ENCODE measurements at regions not wholly inside any gene's neighbourhood (a gene's known extent, or its start where the extent isn't known, plus 50 kb on each side); places are given as distances from the start of the nearest gene placed in this dataset.

DNA sequence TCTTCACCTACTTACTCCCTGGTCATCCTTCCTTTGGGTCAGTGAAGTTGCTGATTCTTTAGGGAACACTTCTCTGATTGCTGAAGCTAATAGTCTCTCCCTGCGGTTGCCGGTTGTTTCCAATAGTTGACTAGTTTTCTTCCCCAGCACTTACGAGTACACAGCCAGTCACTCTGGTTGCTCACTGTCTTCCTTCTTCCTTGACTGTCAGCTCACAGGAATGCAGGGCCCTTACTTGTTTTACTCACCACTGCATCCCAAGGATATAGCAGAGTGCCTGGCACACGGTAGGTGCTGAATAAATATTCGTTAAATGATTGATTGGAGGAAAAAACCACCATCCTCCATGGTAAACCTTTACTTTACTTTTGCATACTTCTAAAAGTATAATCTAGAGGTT, 345.0 kb downstream of the QKI start:
- Histone ChIP-seq H3K36me3 (replicated peaks; ENCODE audit: low read depth, low read length) (peaks cover 18% of the 10 kb centered on the region), H2AFZ (ENCODE audit: low read depth, low read length) (no peak overlapping the region), H3K9me3 (ENCODE audit: insufficient read depth, low read length) (peaks cover 18% of the 10 kb centered on the region; the same call in 1 of the 2 replicates), H3K27me3 (ENCODE audit: low read depth, low read length) (no peaks in the 10 kb centered on the region), H3K9ac (ENCODE audit: low read length) (no peak overlapping the region), H3K4me2 (ENCODE audit: low read length) (no peak overlapping the region), H3K27ac (ENCODE audit: low read length) (no peak overlapping the region), H4K20me1 (ENCODE audit: insufficient read depth, low read length) (no peaks in the 10 kb centered on the region), H3K4me3 (ENCODE audit: low read length) (no peak overlapping the region), H3K4me1 (ENCODE audit: low read length) (peaks cover 26% of the 10 kb centered on the region), H3K79me2 (ENCODE audit: low read length) (no peaks in the 10 kb centered on the region)
- no peak for TF ChIP-seq EZH2phosphoT487 (IDR thresholded peaks at IDR 0.05; ENCODE audit: low read depth)
- TF ChIP-seq, protein P1, sequence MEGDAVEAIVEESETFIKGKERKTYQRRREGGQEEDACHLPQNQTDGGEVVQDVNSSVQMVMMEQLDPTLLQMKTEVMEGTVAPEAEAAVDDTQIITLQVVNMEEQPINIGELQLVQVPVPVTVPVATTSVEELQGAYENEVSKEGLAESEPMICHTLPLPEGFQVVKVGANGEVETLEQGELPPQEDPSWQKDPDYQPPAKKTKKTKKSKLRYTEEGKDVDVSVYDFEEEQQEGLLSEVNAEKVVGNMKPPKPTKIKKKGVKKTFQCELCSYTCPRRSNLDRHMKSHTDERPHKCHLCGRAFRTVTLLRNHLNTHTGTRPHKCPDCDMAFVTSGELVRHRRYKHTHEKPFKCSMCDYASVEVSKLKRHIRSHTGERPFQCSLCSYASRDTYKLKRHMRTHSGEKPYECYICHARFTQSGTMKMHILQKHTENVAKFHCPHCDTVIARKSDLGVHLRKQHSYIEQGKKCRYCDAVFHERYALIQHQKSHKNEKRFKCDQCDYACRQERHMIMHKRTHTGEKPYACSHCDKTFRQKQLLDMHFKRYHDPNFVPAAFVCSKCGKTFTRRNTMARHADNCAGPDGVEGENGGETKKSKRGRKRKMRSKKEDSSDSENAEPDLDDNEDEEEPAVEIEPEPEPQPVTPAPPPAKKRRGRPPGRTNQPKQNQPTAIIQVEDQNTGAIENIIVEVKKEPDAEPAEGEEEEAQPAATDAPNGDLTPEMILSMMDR (IDR thresholded peaks at IDR 0.05; ENCODE audit: low read depth, low read length): no peak

DNA sequence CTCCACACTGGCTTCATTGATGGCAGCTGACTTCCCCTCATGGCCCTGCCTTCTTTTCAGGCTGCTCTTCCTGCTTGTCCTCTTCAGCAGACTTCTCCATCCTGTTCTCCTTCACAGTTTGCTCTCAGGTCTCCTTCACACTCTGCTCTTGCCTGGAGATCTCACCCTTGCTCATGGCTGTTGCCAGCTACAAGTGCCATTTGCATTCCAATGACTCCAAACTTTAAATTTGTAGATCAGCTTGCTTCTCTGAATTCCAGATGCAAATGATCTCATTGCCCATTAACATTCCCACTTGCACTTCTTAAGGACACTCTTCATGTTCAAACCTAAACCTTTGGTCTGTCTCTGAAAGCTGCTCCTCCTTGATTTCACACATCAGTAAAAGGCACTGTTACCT, 343.0 kb downstream of the QKI start:
- Histone ChIP-seq H4K20me1 (ENCODE audit: insufficient read depth, low read length) (no peaks in the 10 kb centered on the region), H3K79me2 (ENCODE audit: low read length) (no peaks in the 10 kb centered on the region), H3K4me3 (ENCODE audit: low read length) (no peak overlapping the region), H3K4me2 (ENCODE audit: low read length) (no peak overlapping the region), H3K27me3 (ENCODE audit: low read depth, low read length) (no peaks in the 10 kb centered on the region), H2AFZ (ENCODE audit: low read depth, low read length) (no peak overlapping the region), H3K4me1 (ENCODE audit: low read length) (peaks cover 32% of the 10 kb centered on the region), H3K27ac (ENCODE audit: low read length) (no peak overlapping the region), H3K36me3 (replicated peaks; ENCODE audit: low read depth, low read length) (peaks cover 18% of the 10 kb centered on the region), H3K9me3 (ENCODE audit: insufficient read depth, low read length) (peaks cover 18% of the 10 kb centered on the region; the same call in 1 of the 2 replicates), H3K9ac (ENCODE audit: low read length) (no peak overlapping the region)
- TF ChIP-seq EZH2phosphoT487 (IDR thresholded peaks at IDR 0.05; ENCODE audit: low read depth): no peak

DNA sequence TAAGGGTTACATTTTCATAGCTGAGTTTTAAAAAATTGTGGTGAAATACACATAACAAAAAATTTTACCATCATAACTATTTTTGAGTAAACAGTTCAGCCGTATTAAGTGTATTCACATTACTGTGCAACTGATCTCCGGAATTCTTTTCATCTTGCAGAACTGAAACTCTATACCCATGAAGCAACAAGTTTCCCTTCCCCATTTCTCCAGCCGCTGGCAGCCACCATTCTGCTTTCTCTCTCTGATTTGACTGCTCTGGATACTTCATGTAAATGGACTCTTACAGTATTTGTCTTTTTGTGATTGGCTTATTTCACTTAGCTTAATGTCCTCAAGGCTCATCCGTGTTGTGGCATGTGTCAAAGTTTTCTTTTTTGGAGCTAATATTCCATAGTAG, 341.6 kb downstream of the QKI start:
- no peak for TF ChIP-seq EZH2phosphoT487 (IDR thresholded peaks at IDR 0.05; ENCODE audit: low read depth)
- TF ChIP-seq, protein P1 (IDR thresholded peaks at IDR 0.05; ENCODE audit: low read depth, low read length): no peak
- H3K79me2 ChIP-seq (ENCODE audit: low read length): no peaks in the 10 kb centered on the region
- no peaks in the 10 kb centered on the region for H3K27me3 ChIP-seq (ENCODE audit: low read depth, low read length)
- no peak overlapping the region for H2AFZ ChIP-seq (ENCODE audit: low read depth, low read length)
- H3K4me1 ChIP-seq (ENCODE audit: low read length): peaks cover 32% of the 10 kb centered on the region
- peak overlapping the region; percentile 33 for H3K4me3 ChIP-seq (ENCODE audit: low read length)
- peak overlapping the region; percentile 61 for H3K4me2 ChIP-seq (ENCODE audit: low read length)
- peaks cover 18% of the 10 kb centered on the region for H3K36me3 ChIP-seq (replicated peaks; ENCODE audit: low read depth, low read length)
- H3K27ac ChIP-seq (ENCODE audit: low read length): peak overlapping the region; percentile 71
- peaks cover 18% of the 10 kb centered on the region; the same call in 1 of the 2 replicates for H3K9me3 ChIP-seq (ENCODE audit: insufficient read depth, low read length)
- peak overlapping the region; percentile 24; the same call in 1 of the 2 replicates for H3K9ac ChIP-seq (ENCODE audit: low read length)
- H4K20me1 ChIP-seq (ENCODE audit: insufficient read depth, low read length): no peaks in the 10 kb centered on the region

DNA sequence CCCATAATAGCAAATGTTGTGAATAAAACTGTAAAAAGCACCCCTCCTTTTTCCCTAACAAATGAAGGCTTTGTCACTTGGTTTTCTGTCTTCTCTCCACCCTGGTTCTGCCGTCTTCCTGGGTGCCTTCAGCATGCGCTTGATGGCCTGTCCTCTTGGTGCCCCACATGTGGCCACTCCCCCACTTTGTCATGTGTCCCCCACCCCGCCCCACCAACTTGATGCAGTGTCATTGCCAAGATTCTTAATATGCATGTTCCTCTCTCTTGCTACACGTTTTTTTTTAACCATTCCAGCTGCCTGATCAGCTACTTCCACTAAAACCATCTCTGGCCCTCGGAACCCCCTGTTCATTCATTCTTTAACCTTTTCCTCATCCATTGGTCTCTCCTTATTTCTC, 340.3 kb downstream of the QKI start:
- no peaks in the 10 kb centered on the region for H4K20me1 ChIP-seq (ENCODE audit: insufficient read depth, low read length)
- peaks cover 18% of the 10 kb centered on the region; the same call in 1 of the 2 replicates for H3K9me3 ChIP-seq (ENCODE audit: insufficient read depth, low read length)
- no peak overlapping the region for H3K27ac ChIP-seq (ENCODE audit: low read length)
- H3K9ac ChIP-seq (ENCODE audit: low read length): no peak overlapping the region
- no peak for TF ChIP-seq EZH2phosphoT487 (IDR thresholded peaks at IDR 0.05; ENCODE audit: low read depth)
- TF ChIP-seq, protein P1 (IDR thresholded peaks at IDR 0.05; ENCODE audit: low read depth, low read length): no peak
- H3K4me3 ChIP-seq (ENCODE audit: low read length): no peak overlapping the region
- peaks cover 18% of the 10 kb centered on the region for H3K36me3 ChIP-seq (replicated peaks; ENCODE audit: low read depth, low read length)
- H2AFZ ChIP-seq (ENCODE audit: low read depth, low read length): no peak overlapping the region
- H3K27me3 ChIP-seq (ENCODE audit: low read depth, low read length): no peaks in the 10 kb centered on the region
- H3K4me2 ChIP-seq (ENCODE audit: low read length): no peak overlapping the region
- H3K4me1 ChIP-seq (ENCODE audit: low read length): peaks cover 32% of the 10 kb centered on the region
- no peaks in the 10 kb centered on the region for H3K79me2 ChIP-seq (ENCODE audit: low read length)
